ENCODE measurements at regions not wholly inside any gene's neighbourhood (a gene's known extent, or its start where the extent isn't known, plus 50 kb on each side); places are given as distances from the start of the nearest gene placed in this dataset.

DNA sequence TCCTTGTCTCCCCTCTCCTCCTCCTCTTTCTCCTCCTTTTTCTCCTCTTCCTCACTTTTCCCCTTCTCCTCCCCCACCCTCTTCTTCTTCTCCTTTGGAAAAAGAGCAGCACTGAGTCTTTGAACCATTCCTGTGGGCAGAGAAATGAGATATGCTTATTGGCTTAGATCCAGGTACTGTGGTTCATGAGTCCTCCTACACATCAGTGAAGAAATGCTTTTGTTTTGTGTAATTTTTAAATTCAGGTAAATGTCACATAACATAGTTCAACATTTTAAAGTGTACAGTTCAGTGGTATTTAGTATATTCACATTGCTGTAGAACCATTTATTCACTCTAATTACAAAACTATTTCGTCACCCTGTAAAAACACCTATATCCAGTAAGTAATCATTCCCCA lies 402.1 kb downstream of the AACS start:
- TF ChIP-seq, protein P1, sequence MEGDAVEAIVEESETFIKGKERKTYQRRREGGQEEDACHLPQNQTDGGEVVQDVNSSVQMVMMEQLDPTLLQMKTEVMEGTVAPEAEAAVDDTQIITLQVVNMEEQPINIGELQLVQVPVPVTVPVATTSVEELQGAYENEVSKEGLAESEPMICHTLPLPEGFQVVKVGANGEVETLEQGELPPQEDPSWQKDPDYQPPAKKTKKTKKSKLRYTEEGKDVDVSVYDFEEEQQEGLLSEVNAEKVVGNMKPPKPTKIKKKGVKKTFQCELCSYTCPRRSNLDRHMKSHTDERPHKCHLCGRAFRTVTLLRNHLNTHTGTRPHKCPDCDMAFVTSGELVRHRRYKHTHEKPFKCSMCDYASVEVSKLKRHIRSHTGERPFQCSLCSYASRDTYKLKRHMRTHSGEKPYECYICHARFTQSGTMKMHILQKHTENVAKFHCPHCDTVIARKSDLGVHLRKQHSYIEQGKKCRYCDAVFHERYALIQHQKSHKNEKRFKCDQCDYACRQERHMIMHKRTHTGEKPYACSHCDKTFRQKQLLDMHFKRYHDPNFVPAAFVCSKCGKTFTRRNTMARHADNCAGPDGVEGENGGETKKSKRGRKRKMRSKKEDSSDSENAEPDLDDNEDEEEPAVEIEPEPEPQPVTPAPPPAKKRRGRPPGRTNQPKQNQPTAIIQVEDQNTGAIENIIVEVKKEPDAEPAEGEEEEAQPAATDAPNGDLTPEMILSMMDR (IDR thresholded peaks at IDR 0.05), result no peak
- TF ChIP-seq POLR2A (IDR thresholded peaks at IDR 0.05), result no peak

Measured in prostate gland (tissue), 2 donors.